ENCODE measurements at regions not wholly inside any gene's neighbourhood (a gene's known extent, or its start where the extent isn't known, plus 50 kb on each side); places are given as distances from the start of the nearest gene placed in this dataset.

DNA sequence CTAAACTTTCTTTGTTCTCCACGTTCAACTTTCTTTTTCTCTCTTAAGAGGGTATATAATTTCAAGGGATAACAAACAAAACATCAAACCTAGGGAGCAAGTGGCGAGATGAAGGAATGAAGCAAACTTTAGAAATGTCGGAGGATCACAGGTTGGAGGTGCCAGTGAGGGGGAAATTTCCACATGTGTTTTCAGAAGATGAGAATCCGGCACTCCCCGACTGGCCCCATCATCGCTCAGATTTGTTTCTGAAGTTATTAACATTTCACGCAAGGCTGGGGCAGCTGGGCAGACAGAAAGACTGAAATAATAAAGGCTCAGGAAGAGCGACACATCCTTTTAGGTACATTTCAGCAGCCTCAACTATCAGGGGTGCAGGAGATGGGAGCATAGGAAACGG is 134.9 kb downstream of the SMIM20 start:
- Histone ChIP-seq H3K27me3 (replicated peaks in 1 of 4; ENCODE audit: control insufficient read depth in 3 of 4, extremely low read depth in 1 of 4, insufficient read depth in 3 of 4, low read length in 3 of 4) (no peaks in the 10 kb centered on the region), H2BK20ac (ENCODE audit: low read length) (no peak overlapping the region), H2BK120ac (replicated peaks; ENCODE audit: low read depth, low read length) (no peak overlapping the region), H3K4me2 (ENCODE audit: insufficient read depth in 1 of 2, low read depth in 2 of 2, low read length in 2 of 2) (no peak overlapping the region), H3K27ac (ENCODE audit: low read depth, low read length) (no peak overlapping the region), H3K4ac (replicated peaks; ENCODE audit: insufficient read length, low read depth, low read length) (no peak overlapping the region), H3K14ac (ENCODE audit: insufficient read length) (no peak overlapping the region), H4K91ac (replicated peaks; ENCODE audit: insufficient read length, low read length) (no peak overlapping the region), H3K18ac (ENCODE audit: extremely low read depth, low read length) (no peak overlapping the region), H2BK5ac (ENCODE audit: low read depth, low read length) (no peak overlapping the region), H3K23me2 (ENCODE audit: low read depth, low read length) (0 out of 2 replicates have a peak, but pooled peaks cover 1% of the 10 kb centered on the region), H3K4me3 (ENCODE audit: extremely low read depth in 1 of 4, insufficient read depth in 2 of 4, low read depth in 3 of 4, low read length in 4 of 4) (no peak overlapping the region), H4K8ac (ENCODE audit: extremely low read depth, insufficient read depth, low read length) (no peak overlapping the region), H3K36me3 (ENCODE audit: control insufficient read depth in 2 of 4, insufficient read depth in 4 of 4, low read length in 3 of 4) (no peaks in the 10 kb centered on the region), H3K9me3 (ENCODE audit: insufficient read depth in 2 of 2, low read depth in 1 of 2, low read length in 1 of 2) (no peaks in the 10 kb centered on the region), H2BK12ac (ENCODE audit: low read depth, low read length) (no peak overlapping the region), H3K4me1 (replicated peaks in 1 of 4; ENCODE audit: control insufficient read depth in 3 of 4, insufficient read depth in 4 of 4, low read length in 3 of 4) (peaks cover 0 to 5% (median 0%) of the 10 kb centered on the region in 4 experiments; a peak in 1 of 7 replicates), H3K79me2 (ENCODE audit: control insufficient read depth in 1 of 2, insufficient read depth in 2 of 2, low read length in 2 of 2) (no peaks in the 10 kb centered on the region), H4K20me1 (replicated peaks in 1 of 2; ENCODE audit: control insufficient read depth in 1 of 2, insufficient read depth in 2 of 2, low read length in 2 of 2) (no peaks in the 10 kb centered on the region), H3K79me1 (ENCODE audit: low read depth, low read length) (no peaks in the 10 kb centered on the region), H3K23ac (ENCODE audit: insufficient read length) (no peak overlapping the region), H3K9ac (replicated peaks in 1 of 4; ENCODE audit: extremely low read depth in 1 of 4, low read depth in 3 of 4, low read length in 3 of 4) (no peak overlapping the region), H2AFZ (ENCODE audit: low read length) (no peak overlapping the region), H4K5ac (ENCODE audit: insufficient read length, low read depth, low read length) (no peak overlapping the region), H2BK15ac (ENCODE audit: low read length) (no peak overlapping the region), H3K56ac (replicated peaks; ENCODE audit: insufficient read length, low read depth, low read length) (no peak overlapping the region), H2AK5ac (ENCODE audit: low read depth, low read length) (no peak overlapping the region)
- POLR2A ChIA-PET (ENCODE audit: partially characterized antibody): interaction anchor here (1.6 to 3.0 kb wide), 2 partner anchors 9 to 19 kb away, joined by 3 to 14 read pairs; no protein-coding TSS in a partner anchor
- TF ChIP-seq SRF (IDR thresholded peaks at IDR 0.05; ENCODE audit: low read depth, low read length) (no peak), BRCA1 (IDR thresholded peaks at IDR 0.05; ENCODE audit: low read depth, low read length) (no peak)
- CTCF ChIA-PET (ENCODE audit: partially characterized antibody): interaction anchor here (1.2 to 1.3 kb wide), 3 partner anchors 12 to 112 kb away, joined by 3 read pairs; no protein-coding TSS in a partner anchor
- FAIRE-seq: no peak
- DNase-seq (ENCODE audit: low read depth in 1 of 2, low spot score in 2 of 2): no peak
- 85% methylated on average over 9 of the region's 9 CpGs; no CpG with 5 or more reads in 1 of the 2 experiments for WGBS, 2 experiments (ENCODE audit: extremely low coverage in 1 of 2, insufficient coverage in 1 of 2, insufficient read length in 1 of 2, insufficient replicate concordance in 2 of 2, low coverage in 1 of 2, low lambda C conversion rate in 2 of 2, missing lambda C conversion rate in 1 of 2)

All from H1 (cell line).